ENCODE measurements at regions not wholly inside any gene's neighbourhood (a gene's known extent, or its start where the extent isn't known, plus 50 kb on each side); places are given as distances from the start of the nearest gene placed in this dataset.
"Not testable (repeated sequence)": the region's sequence is repeated elsewhere in the genome, so short reads cannot be mapped to it uniquely, and the experiment has no call there.

GRCh38 chr1:118291661-118292060 lies 106.6 kb upstream of the SPAG17 start:
- DNase-seq: no peak

GRCh38 chr1:118290571-118290970 lies 105.5 kb upstream of the SPAG17 start:
- no peak for DNase-seq

- no peak for DNase-seq
Observed at GRCh38 chr1:118290046-118290445, 105.0 kb upstream of the SPAG17 start.

GRCh38 chr1:118280656-118281055 lies 95.6 kb upstream of the SPAG17 start:
- DNase-seq: not testable (repeated sequence)

GRCh38 chr1:118275472-118276115 lies 90.6 kb upstream of the SPAG17 start:
- DNase-seq: no peak

- no peak for DNase-seq
Observed at GRCh38 chr1:118272884-118273283, 87.9 kb upstream of the SPAG17 start.

- DNase-seq: no peak
Observed at GRCh38 chr1:118271883-118272282, 86.9 kb upstream of the SPAG17 start.

- DNase-seq: no peak
Observed at GRCh38 chr1:118269598-118269997, 84.6 kb upstream of the SPAG17 start.

GRCh38 chr1:118266436-118266835 lies 81.4 kb upstream of the SPAG17 start:
- peak; percentile 8 for DNase-seq

- no peak for DNase-seq
Observed at GRCh38 chr1:118264343-118264742, 79.3 kb upstream of the SPAG17 start.

- DNase-seq: no peak
Observed at GRCh38 chr1:118262865-118263264, 77.8 kb upstream of the SPAG17 start.

- no peak for DNase-seq
Observed at GRCh38 chr1:118258975-118259374, 73.9 kb upstream of the SPAG17 start.

- no peak for DNase-seq
Observed at GRCh38 chr1:118257946-118258345, 72.9 kb upstream of the SPAG17 start.

GRCh38 chr1:118254491-118255425 lies 69.7 kb upstream of the SPAG17 start:
- no peak for DNase-seq

GRCh38 chr1:118254001-118254400 lies 69.0 kb upstream of the SPAG17 start:
- DNase-seq: no peak

- DNase-seq: no peak
Observed at GRCh38 chr1:118253053-118253915, 68.3 kb upstream of the SPAG17 start.

- DNase-seq: no peak
Observed at GRCh38 chr1:118252624-118253023, 67.6 kb upstream of the SPAG17 start.

GRCh38 chr1:118250232-118250631 lies 65.2 kb upstream of the SPAG17 start:
- DNase-seq: no peak

- DNase-seq: no peak
Observed at GRCh38 chr1:118249641-118250040, 64.6 kb upstream of the SPAG17 start.

GRCh38 chr1:118247593-118247992 lies 62.6 kb upstream of the SPAG17 start:
- DNase-seq: peak; percentile 5

GRCh38 chr1:118246646-118247045 lies 61.6 kb upstream of the SPAG17 start:
- no peak for DNase-seq

GRCh38 chr1:118244194-118244593 lies 59.2 kb upstream of the SPAG17 start:
- no peak for DNase-seq

GRCh38 chr1:118243269-118243668 lies 58.2 kb upstream of the SPAG17 start:
- no peak for DNase-seq

Measured in kidney glomerular epithelial cell (primary cell).